ENCODE measurements at regions not wholly inside any gene's neighbourhood (a gene's known extent, or its start where the extent isn't known, plus 50 kb on each side); places are given as distances from the start of the nearest gene placed in this dataset.

- no peak for TF ChIP-seq EZH2 (optimal IDR thresholded peaks at IDR 0.05; ENCODE audit: low read depth, low read length)
- no peak for TF ChIP-seq CTCF (IDR thresholded peaks at IDR 0.05; ENCODE audit: low read length)
Observed at GRCh38 chr16:11464241-11464640, 119.0 kb downstream of the RMI2 start.

Measured in MM.1S (cell line).